Left forelimb (tissue), 1 donor: ENCODE measurements at regions not wholly inside any gene's neighbourhood (a gene's known extent, or its start where the extent isn't known, plus 50 kb on each side); places are given as distances from the start of the nearest gene placed in this dataset.
A peak's percentile ranks its signal among the peaks of the same experiment; 100 is the strongest.

Source experiments
- DNase-seq: peaks from one replicate; pipeline ENCODE4 v3.0.0-alpha.2; 2018; ENCODE audit warnings: low spot score

DNA sequence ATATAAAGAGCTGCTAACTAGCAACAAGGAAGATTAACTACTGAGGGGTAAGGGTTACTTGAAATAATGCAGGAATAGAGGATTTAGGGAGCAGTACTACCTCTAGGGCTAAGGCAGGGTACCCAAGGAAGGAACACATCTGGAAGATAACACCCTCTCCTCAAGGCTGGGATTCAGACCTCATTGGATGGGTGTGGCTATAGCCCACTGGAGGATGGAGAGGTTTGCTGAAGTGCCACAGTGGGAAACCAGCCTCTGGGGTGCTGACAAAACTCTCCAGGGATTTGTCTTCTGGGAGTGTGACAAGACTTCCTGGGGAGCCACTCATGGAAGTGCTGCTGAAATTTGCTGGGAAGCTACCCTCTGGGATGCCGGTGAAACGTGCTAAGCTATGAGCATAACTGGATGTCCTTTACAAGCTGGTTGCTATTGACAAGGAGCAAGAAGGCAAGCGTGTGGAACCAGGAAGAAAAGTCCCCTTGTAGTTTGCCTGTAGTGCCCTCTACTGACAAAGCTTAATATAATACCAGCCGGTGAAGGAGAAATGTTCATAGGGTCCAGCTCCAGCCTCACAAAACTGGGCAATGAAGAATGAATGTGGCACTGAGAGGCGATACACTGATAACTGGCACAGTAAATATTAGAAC lies 122.8 kb upstream of the USP24 start:
- no peak for DNase-seq

DNA sequence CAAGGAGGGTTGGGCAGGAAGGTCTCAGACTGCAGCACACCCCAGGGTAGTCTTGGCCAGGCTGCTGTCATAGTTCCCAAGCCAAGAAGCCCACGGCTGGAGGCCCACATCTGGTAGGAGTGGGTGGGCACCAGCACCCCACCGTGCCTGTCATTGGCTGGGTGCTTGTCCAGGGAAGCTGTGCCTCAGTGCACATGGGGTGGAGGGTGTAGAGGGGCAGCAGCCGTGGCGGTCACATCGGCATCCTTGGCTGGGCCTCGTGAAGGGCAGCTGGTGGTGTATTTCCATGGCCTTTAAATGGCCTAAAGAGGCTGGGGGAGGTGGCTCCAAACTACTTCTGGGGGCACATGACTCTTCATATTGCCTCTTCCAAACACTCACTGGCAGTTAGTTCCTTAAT lies 119.6 kb upstream of the USP24 start:
- no peak for DNase-seq

DNA sequence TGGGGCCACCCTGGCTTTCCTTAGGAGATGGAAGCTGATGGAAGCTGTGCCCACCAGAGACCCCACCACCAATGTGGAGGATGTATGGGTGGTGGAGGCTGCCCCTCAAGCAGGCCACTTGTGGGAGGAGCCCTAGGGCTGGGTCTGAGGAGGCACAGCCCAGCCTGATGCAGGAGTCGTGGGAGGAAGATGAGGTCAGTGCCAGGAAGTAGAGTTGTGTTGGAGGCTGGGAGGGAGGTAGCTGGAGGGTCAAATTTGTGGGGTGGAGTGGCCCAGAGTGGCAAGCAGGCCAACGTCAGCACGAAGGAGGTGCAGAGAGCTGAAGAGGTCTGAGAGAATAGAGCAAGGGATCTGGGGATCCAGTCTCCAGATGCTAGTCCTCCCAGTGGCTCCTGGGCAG lies 119.0 kb upstream of the USP24 start:
- no peak for DNase-seq

DNA sequence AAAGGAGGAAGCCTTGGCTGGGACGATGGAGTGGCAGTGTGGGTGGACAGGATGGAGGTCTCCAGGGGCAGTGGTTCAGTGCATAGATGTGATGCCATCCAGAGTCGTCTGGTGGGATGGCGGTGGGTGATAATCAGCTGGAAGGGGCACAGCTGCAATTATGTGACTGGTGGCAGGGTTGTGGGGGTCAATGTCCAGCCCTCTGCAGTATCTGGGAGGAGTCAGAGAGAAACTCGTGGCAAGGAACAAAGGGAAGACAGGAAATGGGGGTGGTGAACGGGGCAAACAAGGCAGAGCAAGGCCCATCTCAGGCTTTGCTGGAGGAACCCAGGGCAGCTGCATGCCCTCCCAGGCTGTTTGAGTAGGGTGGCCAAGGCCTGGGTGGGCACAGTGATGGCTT lies 118.3 kb upstream of the USP24 start:
- no peak for DNase-seq

DNA sequence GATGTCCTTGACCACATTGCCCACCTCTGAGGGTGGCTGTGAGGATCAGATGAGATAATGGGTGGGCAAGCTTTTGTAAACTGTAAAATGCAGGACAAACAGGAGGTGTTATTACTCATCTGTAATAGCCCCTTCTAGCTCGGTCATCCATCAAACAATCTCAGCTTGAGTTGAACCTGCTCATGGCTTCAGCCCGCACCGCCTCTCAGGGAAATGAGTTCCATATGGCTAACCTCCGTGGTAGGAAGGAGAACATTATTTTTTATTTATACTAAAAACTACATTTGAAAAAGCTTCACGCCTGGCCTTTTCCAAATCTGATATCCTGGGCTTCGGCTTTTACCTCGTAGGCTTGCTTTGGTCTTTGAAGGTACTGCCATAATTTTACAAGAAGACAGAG lies 116.2 kb upstream of the USP24 start:
- DNase-seq = no peak

DNA sequence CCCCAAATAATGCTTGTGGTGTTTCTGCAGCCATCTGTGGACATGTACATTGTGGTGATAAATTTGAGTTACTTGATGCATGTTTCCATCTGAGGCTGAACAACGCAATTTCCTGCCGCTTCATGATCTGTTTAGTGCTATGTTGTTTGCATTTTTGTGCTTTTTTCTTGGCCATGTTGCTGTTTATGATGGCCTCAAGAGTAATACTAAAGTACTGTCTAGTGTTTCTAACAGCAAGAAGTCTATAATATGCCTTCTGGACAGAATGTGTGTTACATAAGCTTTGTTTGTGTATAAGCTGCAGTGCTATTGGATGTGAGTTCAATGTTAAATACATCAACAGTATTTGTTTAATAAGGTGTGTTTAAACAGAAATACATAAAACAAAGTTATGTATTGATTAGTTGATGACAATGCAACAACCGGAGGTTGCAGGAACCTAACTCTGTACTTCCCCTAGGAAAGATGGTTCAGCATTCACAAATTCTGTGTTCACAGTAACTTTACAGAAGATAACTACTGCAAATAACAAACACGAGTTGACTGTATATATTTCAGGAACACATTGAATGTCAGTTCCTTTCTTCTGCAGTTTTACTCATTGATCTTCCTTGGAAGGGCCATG lies 114.8 kb upstream of the USP24 start:
- no peak for DNase-seq

DNA sequence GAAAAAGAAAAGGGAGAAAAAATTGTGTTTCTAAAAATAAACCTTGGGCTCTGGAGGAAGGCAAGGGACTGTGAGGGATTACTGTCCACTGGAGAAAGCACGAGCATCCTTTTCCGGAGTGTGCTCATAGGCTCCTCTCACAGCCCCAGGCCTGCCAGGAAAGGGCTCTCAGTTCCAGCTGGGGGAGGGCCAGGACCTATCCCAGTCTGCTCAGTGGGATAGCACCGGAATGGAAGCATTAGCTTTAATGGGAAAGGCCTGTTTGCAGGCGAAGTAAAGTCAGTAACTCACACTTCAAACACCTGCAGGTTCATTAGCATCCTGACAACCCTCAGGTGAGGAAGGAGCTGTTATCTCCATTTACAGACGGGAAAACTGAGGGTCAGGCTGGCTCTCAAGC lies 113.9 kb upstream of the USP24 start:
- DNase-seq = peak; percentile 82

DNA sequence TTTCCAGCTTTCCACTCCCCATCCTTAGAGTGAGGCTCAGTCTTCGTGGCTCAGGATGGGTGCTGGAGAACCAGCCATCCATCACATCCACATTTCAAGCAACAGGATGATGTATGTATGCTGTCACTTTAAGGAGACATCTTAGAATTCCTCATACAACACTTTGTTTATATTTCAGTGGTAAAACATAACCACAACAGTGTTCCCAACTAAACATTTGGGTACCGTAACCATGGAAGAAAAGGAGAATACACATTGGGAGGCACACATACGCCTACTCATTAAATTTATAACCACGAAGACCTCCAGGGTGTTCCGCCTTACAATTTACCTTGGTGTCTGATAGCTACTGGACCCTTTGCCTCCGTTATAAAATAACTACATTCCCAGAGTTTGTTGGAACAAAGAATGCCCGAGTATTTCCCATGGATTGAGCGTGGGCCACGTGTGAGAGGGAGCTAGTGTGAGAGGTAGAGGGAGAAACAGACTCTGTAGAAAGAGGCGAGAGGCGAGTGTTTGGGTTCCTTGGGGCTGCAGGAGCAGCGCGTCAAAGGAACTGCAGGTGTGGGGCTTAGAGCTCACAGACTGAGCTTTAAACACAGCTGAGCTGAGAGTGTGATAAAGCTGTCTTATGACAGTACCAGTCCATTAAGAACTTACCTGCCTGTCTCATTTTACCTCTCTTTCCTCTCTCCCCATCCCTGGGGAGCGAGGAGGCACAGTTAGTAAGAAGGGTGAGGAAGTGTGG lies 111.5 kb upstream of the USP24 start:
- no peak for DNase-seq

DNA sequence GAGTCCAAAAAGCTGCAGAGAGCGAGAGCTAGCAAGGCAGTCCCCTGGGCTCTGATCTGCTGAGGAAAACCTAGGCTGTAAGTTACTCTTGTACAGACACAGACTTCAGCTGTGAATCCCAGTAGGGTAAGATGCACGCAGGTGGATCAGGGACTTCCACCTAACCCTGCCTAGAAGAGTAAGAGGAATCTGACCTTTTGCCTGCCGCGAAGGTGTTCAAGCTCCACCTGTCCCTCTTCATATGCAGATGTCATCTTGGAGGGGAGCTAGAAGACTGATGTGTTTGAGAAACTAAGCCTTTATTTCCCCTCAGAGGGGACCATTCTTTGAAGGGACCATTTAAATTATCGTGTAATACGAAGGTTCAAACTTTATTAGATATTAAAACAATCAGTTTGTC lies 108.6 kb upstream of the USP24 start:
- no peak for DNase-seq

DNA sequence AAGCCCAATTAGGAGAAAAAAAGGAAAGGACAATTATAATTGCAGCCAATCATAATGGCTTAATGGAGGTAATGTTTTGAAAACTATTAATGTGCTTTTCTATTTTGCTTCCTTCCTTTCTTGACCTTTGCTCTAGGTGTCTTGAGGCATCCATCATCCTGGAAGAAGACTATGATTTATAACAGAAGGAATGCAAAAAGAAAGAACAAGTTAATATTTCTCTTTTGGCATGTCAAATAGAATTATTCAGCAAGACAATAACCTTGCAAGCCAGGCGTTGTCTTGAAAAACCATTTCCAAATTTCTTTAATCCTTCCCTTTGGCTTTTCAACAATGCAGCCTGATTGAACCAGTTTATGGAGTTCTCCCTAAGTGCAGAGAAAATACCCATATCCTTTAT lies 107.7 kb upstream of the USP24 start:
- DNase-seq = no peak

DNA sequence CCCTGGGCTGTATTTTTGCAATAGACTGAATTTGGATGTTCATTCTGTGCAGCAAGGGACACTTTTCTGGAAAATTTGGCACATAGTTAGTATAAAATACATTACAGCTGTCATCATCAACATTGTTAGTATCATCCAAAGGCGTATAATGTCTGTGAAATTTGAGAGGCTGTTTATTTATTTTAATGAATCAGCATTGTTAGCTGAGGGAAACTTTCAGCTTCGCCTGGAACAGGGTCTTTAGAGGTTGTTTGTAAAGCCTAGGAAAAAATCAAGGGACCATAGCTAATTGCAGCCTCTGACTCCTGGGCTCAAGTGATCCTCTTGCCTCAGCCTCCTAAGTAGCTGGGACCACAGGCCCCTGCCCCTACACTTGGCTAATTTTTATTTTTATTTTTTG lies 106.8 kb upstream of the USP24 start:
- DNase-seq = no peak

DNA sequence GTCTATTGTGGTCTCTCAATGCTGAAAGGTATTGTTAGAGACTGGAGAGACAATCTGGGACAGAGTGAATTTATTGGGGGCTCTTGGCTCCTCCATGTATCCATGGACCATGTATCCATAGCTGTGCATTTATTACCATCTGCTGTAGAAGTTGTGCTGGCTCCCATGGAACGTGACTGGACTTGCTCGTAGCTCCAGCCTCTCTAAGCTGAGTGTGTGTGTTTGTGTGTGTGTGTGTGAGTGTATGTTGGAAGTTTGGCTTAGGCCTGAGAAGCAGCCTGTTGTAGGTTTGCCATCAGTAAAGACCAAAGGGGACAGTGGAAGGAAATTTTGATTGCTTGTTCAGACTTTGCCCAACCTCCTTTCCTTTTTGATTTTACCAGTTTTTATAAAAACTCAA lies 105.7 kb upstream of the USP24 start:
- no peak for DNase-seq

DNA sequence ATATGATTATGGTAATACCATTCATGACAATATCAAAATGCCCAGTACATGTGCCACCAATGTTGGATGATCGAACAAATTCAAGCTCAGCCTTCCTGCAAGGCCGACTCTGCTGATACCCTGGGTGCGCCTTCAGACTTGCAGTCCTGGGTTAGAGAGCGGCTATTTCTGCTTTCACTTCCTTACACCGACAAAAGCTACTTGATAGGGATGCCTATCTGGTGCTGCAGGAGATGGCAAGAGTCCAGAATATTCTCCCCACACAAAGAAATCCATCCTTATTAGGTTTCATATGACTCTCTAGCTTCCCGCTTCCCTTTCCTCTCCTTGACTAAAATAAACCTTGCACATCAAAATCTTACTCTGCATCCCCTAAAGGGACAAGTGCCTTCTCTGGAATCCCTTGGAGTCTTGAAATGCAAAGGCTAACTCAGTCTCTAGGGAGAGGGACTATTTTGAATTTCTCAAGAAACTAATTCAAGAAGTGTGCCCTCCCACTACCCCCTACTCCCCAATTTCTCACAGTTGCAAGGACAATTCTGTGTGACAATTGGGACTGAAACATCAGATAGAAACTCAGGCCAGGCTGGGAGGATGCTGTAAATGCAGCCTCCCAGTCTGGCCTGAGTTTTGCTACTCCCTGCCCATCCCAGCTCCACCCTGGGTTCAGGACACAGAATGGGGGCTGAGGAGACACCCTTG lies 103.1 kb upstream of the USP24 start:
- no peak for DNase-seq

DNA sequence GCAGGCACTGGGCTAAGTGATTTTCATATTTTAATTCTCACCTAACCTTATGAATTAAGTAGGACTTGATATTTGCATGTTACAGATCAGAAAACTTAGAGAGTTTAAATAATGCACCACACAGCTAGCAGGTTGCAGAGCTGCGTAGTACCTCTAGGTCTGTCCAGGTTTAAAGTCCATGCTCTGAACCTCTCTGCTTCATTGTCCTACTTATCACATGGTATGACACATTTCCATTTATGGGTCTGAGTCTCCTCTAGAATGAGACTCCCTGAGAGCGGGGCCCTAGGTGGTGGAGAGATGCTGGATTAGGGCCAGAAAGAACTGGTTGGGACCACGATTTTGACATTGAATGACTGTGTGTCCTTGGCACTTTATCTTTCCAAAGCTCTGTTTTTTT lies 102.5 kb upstream of the USP24 start:
- no peak for DNase-seq

DNA sequence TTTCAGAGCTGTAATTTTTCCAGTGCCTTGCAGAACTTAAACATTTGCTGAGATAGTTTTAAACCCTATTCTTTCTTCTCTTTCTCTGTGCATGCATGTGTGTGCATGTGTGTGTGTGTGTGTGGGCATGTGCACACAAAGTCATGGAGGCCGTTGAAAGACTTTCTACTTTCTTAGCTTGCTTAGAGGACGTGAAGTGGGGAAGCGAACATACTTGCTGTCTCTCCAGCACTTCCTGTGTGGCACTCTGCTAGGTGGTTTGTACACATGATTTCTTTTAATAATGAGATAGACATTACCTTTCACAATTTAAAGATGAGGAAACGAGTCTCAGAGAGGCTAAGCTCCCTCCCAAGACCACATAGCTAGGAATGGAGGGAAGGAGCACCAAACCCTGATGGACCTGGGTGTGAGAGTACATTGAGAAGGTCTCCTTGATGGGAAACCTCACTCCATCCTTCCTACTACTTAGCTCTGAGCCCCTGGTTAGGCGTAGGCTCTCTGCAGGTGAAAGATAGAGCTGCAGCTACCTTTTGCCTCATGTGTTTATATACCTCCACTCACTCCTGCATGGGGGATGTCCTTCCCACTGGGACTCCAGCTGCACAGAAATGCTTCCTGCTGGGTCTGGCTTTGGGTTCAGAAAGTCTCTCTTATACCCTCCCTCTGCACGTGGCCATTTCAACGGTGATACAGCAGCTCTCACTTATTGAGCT lies 101.9 kb upstream of the USP24 start:
- DNase-seq = no peak

DNA sequence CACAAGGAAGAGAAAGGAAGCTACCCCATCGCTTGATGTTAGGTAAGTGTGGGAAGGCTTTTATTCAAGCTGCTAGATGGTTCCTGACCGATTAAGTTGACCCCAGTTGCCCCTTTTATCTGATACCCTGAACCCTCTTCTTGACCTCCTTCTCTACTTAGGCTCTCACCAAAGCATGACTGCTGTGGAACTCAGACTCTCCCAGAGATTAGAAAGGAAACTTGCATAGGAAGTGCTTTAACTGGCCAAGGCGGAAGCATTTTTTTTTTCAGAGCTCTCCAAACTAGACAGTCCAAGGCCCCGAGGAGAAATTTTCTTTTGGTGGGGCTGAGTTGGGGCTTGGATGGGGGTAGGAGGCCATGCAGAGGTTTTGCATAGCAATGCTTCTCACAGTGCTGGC lies 101.3 kb upstream of the USP24 start:
- no peak for DNase-seq

DNA sequence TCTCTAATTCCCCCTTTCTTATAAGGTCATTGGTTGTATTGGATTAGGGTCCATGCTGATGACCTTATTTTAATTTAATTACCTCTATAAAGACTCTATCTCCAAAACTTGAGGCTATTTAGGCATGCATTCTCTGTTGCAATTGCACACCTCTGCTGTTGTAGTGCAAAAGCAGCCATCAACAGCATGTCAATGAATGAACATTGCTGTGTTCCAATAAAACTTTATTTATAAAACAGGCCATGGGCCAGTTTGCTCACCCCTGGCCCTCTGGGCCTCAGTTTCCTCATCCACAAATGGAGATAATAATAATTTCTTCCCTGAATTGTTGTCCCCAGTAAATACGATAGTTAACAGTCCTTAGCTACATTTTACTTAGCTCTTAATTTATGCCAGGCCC lies 100.4 kb upstream of the USP24 start:
- no peak for DNase-seq

DNA sequence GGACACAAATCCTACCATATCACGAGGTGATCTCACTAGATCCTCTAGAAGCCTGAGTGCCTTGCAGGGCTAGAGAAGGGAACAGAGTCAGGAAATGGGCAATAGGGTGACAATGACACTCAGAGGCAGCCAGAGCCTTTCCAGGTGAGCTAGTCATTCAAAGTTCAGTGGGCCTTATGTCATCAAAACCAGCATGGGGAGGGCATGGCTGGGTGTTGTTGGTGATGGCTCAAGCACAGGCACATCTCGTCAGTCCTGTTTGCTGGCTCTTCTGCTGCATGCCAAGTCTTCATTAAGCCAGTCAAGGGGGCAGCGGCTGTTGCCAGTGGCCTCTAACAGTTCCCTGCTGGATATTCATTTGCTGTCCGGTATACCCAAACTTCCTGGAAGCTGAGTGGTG lies 99.6 kb upstream of the USP24 start:
- no peak for DNase-seq

DNA sequence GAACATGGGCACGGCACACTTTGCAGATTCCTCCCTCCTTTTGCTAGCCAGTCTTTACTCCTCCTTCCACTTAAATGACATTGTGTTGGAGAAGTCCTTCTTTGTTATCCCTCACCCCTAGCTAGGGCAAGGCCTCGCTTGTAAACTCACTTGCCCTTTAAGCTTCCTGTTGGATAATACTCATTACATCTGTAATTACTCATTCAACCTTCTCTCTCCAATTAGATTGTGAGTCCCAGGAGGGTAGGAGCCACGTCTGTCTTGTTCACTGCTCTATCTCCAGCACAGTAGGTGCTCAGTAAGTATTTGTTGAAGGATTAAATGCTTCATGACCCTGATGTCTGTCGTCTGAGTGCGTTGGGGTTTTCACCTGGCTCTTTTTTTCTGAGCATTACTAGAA lies 98.7 kb upstream of the USP24 start:
- peak; percentile 31 for DNase-seq

DNA sequence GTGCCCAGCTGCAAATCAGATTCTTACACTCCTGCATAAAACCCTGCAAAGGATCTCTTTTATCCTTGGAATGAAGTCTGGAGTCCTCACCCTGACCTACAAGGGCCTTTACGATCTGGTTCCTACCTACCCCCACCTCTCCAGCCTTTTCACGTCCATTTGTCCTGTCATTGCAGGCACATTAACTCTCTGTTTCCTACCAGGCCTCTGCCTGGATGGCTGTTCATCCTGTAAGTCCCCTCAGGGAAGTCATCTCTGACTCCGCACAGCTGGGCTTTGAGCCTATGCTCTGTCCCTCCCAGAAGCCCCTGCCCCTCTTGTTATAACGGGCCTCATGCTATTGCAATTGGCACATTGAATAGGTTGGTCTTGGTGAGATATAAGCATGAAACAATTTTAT lies 96.8 kb upstream of the USP24 start:
- peak; percentile 40 for DNase-seq

DNA sequence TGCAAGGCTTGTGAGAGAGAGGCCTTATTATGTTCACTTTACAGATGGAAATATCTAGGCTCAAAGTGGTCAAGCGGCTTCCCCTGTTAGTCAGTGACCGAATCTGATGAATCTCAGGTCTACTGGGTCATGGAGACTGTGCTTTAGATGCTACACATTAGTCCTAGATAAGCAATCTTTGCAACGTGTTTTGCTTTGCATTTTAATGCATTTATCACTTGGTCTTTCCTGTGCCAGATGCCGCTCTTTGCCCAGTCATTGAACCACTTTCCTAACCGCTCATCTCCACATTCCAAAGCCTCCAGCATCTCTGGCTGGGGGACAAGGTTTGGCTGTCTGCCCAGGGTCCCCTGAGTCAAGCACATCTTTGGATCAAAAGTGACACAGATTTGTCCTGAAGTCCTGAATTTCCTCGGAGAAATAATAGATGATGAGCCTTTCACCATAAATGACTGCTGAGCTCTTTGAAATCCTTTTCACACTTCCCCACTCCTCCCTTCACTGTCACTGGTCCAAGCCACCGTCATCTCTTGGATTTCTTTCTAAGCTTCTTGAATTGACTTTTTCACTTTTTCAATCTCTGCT lies 96.0 kb upstream of the USP24 start:
- DNase-seq = peak; percentile 64

DNA sequence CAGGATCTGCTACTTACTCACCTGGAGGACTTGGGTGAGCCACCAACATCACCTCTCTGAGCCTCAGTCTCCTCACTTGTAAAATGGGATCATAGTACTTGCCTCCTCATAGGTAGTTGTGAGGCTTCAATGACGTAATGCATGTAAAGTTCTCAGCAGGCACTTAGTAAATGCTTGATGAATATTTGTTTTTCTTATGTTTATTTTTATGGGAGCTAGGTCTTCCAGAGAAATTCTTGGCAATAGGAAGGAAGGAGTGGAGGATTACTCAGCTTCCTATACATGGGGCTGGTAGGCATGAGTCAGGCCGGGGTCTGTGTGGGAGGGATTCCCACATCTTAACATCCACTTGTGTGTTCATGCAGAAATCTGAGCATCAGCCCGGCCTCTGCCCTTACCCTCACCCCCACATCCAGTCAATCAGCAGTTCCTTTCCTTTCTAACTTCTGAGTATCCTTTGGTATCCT lies 95.4 kb upstream of the USP24 start:
- peak; percentile 63 for DNase-seq
